ENCODE measurements at regions not wholly inside any gene's neighbourhood (a gene's known extent, or its start where the extent isn't known, plus 50 kb on each side); places are given as distances from the start of the nearest gene placed in this dataset.

GRCh38 chrX:25068340-25068739 is 52.6 kb upstream of the ARX start:
- TF ChIP-seq CTCF (conservative IDR thresholded peaks at IDR 0.05; ENCODE audit: low read depth in 2 of 2) = no peak
- TF ChIP-seq POLR2AphosphoS5 (IDR thresholded peaks at IDR 0.05; ENCODE audit: low read depth) = no peak
- TF ChIP-seq STAT1 (IDR thresholded peaks at IDR 0.05; ENCODE audit: unreplicated experiment) = no peak
- TF ChIP-seq EZH2phosphoT487 (IDR thresholded peaks at IDR 0.05; ENCODE audit: unreplicated experiment) = no peak
- TF ChIP-seq REST (IDR thresholded peaks at IDR 0.05; ENCODE audit: unreplicated experiment) = no peak
- TF ChIP-seq NANOG (IDR thresholded peaks at IDR 0.05; ENCODE audit: borderline replicate concordance) = no peak
- no peak for TF ChIP-seq JUNB (IDR thresholded peaks at IDR 0.05; ENCODE audit: unreplicated experiment)
- no peak for TF ChIP-seq EZH2 (IDR thresholded peaks at IDR 0.05; ENCODE audit: low read depth, unreplicated experiment)
- TF ChIP-seq CREB1 (CRISPR knock-in tag; IDR thresholded peaks at IDR 0.05; ENCODE audit: low read depth) = no peak
- TF ChIP-seq ZNF114 (CRISPR knock-in tag; IDR thresholded peaks at IDR 0.05) = no peak
